Stimulated activated CD4-positive, alpha-beta T cell treated with anti-CD3 and anti-CD28 coated beads, Interleukin-2, amount 100 ng/mL, for 24 hours (primary cell): ENCODE measurements at regions not wholly inside any gene's neighbourhood (a gene's known extent, or its start where the extent isn't known, plus 50 kb on each side); places are given as distances from the start of the nearest gene placed in this dataset.

Source experiments
- DNase-seq, 2 donors: peaks; one replicate each; pipeline ENCODE4 v3.0.0-alpha.2; 2020

- no peak for DNase-seq
Observed at GRCh38 chr6:168227840-168228239, 91.7 kb downstream of the DACT2 start.

GRCh38 chr6:168226902-168227318, 92.7 kb downstream of the DACT2 start:
- no peak for DNase-seq

GRCh38 chr6:168226061-168226752, 93.4 kb downstream of the DACT2 start:
- no peak for DNase-seq

GRCh38 chr6:168225471-168225911, 94.1 kb downstream of the DACT2 start:
- no peak for DNase-seq

GRCh38 chr6:168223755-168224154, 95.8 kb downstream of the DACT2 start:
- DNase-seq: no peak

GRCh38 chr6:168223150-168223549, 96.4 kb downstream of the DACT2 start:
- DNase-seq: no peak

- DNase-seq: no peak
Observed at GRCh38 chr6:168222115-168223043, 97.2 kb downstream of the DACT2 start.

GRCh38 chr6:168221497-168222079, 98.0 kb downstream of the DACT2 start:
- no peak for DNase-seq

- DNase-seq: no peak
Observed at GRCh38 chr6:168221000-168221399, 98.6 kb downstream of the DACT2 start.

- DNase-seq: no peak
Observed at GRCh38 chr6:168219804-168220203, 99.8 kb downstream of the DACT2 start.

- DNase-seq: no peak
Observed at GRCh38 chr6:168218785-168219566, 100.6 kb downstream of the DACT2 start.

GRCh38 chr6:168217880-168218537, 101.6 kb downstream of the DACT2 start:
- DNase-seq: no peak

GRCh38 chr6:168217216-168217879, 102.2 kb downstream of the DACT2 start:
- no peak for DNase-seq

GRCh38 chr6:168216751-168217191, 102.8 kb downstream of the DACT2 start:
- DNase-seq: no peak

- no peak for DNase-seq
Observed at GRCh38 chr6:168216117-168216516, 103.5 kb downstream of the DACT2 start.

- no peak for DNase-seq
Observed at GRCh38 chr6:168215121-168215808, 104.3 kb downstream of the DACT2 start.

GRCh38 chr6:168214586-168215104, 104.9 kb downstream of the DACT2 start:
- no peak for DNase-seq

GRCh38 chr6:168213121-168213524, 106.5 kb downstream of the DACT2 start:
- DNase-seq: no peak

GRCh38 chr6:168212362-168212761, 107.2 kb downstream of the DACT2 start:
- DNase-seq: no peak

- DNase-seq: no peak
Observed at GRCh38 chr6:168211681-168212080, 107.9 kb downstream of the DACT2 start.
